ENCODE measurements at regions not wholly inside any gene's neighbourhood (a gene's known extent, or its start where the extent isn't known, plus 50 kb on each side); places are given as distances from the start of the nearest gene placed in this dataset.
"Not testable (repeated sequence)": the region's sequence is repeated elsewhere in the genome, so short reads cannot be mapped to it uniquely, and the experiment has no call there.

DNA sequence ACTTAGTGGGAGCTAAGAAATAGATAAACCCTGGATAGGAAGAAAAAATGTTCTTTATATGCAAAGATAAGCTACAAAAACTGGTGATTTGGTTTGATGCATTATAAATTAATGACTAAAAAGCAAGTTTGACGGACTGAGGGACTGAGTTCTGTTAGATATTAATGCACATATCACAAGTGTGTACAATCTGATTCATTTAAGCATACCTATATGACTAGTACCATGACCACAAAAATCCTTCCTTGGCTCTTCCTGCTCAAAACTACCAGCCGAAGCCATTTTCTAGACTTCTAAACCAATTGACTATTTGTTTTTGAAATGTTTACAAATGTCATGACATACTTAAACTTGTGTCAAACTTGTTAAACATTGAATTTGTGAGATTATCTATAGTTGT lies 374.5 kb upstream of the MON1B start:
- DNase-seq (ENCODE audit: low read depth) = no peak

DNA sequence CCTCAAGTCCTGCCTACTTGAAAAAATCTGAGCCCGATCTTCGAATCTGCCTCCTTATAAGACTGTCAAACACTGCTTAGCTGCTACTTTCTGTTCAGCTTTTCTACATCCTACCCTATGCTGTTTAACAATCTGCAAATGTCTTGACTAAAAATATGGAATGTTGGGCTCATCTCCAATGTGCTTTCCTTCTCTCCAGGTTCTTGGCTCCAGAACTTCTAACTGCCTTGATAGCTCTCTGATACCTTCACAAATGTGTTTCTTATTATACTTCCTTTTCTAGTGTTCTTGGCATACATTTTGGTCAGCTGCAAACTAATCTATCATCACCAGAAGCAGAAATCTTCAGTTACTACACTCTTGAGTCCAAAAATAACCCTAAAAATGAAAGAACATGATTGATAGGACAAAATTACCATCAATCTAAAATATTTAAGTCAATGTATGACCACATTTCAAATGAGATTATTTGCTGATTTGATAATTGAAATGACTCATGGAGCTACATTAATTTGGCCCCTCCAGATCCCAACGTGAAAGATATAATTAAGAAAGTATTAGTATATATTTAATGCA lies 372.3 kb upstream of the MON1B start:
- no peak for DNase-seq (ENCODE audit: low read depth)

DNA sequence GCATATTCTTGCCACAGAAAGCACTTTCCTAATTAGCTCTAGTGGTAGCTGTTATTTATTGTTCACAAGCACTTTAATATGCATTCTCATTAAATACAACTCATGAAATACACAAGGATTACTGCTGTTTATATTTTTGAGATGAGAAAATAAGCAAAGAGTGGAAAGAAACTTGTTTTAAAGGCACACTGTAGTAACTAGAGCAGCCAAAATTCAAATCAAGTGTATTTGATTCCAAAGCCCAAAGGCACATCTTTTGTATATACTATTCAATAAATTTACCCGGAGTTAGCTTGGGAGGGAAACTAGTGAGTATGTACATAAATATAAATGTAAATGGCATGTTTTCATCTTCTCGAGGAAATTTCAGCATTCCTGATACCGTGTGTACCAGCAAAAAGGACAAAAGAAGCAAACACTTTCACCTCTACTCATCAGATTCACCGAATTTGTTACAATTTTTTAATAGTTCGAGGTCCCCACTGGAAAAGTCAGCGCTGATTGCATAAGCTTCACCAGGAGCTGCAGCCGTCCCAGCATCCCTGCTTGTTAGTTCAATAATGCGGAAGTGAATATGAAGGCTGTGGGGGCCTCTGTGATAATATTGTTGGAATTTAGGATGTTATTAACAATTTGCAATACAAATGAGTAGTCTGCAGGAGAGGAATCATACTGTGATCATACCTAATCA lies 371.6 kb upstream of the MON1B start:
- DNase-seq (ENCODE audit: low read depth) = no peak

DNA sequence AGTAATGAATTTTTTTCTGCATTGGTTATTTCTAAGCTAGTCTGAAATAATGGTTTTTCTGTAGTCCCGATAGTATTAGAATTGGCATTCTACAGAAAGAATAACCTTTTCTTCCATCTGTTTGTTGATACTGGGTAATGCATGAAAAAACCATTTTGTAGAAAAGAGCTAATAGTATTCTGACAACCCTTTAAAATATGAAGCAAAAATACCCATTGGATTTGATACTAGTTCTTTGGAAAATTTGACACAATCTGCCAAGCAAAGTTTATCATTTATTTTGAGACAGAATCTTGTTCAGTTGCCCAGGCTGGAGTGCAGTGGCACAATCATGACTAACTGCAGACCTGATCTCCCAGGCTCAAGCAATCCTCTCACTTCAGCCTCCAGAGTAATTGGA lies 366.8 kb upstream of the MON1B start:
- DNase-seq (ENCODE audit: low read depth) = no peak

GRCh38 chr16:76824791-76825190 lies 366.2 kb upstream of the MON1B start:
- DNase-seq (ENCODE audit: low read depth) = no peak

GRCh38 chr16:76835339-76835738 lies 355.7 kb upstream of the MON1B start:
- no peak for DNase-seq (ENCODE audit: low read depth)

- DNase-seq (ENCODE audit: low read depth) = no peak
Observed at GRCh38 chr16:76835779-76836300, 355.1 kb upstream of the MON1B start.

GRCh38 chr16:76837872-76838271 lies 353.1 kb upstream of the MON1B start:
- no peak for DNase-seq (ENCODE audit: low read depth)

DNA sequence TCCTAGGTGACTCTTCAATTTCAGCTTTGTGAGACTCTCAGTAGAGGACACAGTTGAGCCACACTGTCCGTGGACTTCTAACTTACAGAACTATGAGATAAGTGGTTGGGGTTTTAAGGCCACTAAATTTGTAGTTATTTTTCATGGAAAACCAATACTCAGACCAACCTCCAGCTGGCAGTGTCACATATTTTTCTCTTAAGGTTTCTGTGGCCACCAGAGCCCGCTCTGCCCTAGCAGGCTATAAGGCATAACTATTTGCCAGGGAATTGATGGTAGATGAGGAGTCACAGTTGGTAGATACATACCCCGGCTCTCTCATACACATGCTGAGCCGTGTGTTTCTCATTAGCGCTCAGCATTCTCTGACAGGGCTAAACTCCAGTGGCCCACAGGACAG lies 336.8 kb upstream of the MON1B start:
- no peak for DNase-seq (ENCODE audit: low read depth)

DNA sequence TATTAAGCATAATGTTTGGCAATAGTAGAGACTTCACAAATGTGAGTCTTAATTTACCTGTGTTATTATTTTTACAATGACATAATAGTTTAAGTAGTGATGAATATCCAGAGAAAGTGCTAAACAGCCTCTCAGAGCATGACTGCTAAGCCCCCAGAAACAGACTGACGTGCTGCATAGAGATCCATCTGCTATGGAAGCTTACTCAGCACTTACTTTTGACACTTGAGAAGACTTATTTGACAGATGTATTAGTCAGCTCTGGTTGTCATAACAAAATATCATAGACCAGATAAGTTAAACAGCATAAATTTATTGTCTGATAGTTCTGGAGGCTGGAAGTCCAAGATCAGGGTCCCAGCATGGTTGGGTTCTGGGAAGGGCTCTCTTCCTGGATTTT lies 334.9 kb upstream of the MON1B start:
- DNase-seq (ENCODE audit: low read depth) = no peak

- no peak for DNase-seq (ENCODE audit: low read depth)
Observed at GRCh38 chr16:76857402-76857801, 333.6 kb upstream of the MON1B start.

DNA sequence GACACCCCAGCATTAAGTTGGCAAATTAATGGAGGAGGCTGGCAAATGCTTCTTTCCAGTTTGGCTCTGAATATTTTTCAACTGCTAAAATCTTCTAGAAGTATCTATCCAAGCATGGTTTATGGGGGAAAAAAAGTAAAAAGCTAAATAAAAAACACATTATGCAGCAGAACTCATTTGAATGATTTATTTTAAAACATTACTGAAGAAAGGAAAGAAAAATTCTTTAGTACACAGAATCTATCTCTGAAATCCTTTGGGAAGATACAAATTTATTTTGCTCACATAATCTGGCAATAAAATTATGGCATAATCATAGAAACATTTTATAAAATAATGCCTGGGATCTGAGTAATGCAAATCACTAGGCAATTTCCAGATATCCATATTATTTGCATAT lies 328.1 kb upstream of the MON1B start:
- no peak for DNase-seq (ENCODE audit: low read depth)

GRCh38 chr16:76866994-76867393 lies 324.0 kb upstream of the MON1B start:
- DNase-seq (ENCODE audit: low read depth) = no peak

- no peak for DNase-seq (ENCODE audit: low read depth)
Observed at GRCh38 chr16:76875898-76876297, 315.1 kb upstream of the MON1B start.

- no peak for DNase-seq (ENCODE audit: low read depth)
Observed at GRCh38 chr16:76879420-76879819, 311.6 kb upstream of the MON1B start.

DNA sequence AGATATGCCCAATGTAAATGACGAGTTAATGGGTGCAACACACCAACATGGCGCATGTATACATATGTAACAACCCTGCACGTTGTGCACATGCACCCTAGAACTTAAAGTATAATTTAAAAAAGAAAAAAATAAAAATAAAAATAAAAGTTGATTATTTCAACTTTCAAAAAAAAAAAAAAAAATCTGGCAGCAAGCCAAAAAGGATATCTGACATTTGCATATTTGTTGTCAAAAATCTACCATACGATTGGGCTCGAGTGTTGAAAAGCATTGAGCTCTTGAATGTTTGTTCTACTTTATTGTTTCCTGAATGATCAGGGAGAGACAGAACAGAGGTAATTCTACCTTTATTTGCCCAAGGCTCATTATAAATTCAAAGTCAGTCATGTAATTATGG lies 310.5 kb upstream of the MON1B start:
- DNase-seq (ENCODE audit: low read depth) = not testable (repeated sequence)

- DNase-seq (ENCODE audit: low read depth) = no peak
Observed at GRCh38 chr16:76882105-76882504, 308.9 kb upstream of the MON1B start.

GRCh38 chr16:76883076-76883475 lies 307.9 kb upstream of the MON1B start:
- DNase-seq (ENCODE audit: low read depth) = no peak

- DNase-seq (ENCODE audit: low read depth) = no peak
Observed at GRCh38 chr16:76885776-76886537, 305.0 kb upstream of the MON1B start.

- DNase-seq (ENCODE audit: low read depth) = no peak
Observed at GRCh38 chr16:76897816-76898215, 293.2 kb upstream of the MON1B start.

- DNase-seq (ENCODE audit: low read depth) = no peak
Observed at GRCh38 chr16:76899767-76900166, 291.2 kb upstream of the MON1B start.

DNA sequence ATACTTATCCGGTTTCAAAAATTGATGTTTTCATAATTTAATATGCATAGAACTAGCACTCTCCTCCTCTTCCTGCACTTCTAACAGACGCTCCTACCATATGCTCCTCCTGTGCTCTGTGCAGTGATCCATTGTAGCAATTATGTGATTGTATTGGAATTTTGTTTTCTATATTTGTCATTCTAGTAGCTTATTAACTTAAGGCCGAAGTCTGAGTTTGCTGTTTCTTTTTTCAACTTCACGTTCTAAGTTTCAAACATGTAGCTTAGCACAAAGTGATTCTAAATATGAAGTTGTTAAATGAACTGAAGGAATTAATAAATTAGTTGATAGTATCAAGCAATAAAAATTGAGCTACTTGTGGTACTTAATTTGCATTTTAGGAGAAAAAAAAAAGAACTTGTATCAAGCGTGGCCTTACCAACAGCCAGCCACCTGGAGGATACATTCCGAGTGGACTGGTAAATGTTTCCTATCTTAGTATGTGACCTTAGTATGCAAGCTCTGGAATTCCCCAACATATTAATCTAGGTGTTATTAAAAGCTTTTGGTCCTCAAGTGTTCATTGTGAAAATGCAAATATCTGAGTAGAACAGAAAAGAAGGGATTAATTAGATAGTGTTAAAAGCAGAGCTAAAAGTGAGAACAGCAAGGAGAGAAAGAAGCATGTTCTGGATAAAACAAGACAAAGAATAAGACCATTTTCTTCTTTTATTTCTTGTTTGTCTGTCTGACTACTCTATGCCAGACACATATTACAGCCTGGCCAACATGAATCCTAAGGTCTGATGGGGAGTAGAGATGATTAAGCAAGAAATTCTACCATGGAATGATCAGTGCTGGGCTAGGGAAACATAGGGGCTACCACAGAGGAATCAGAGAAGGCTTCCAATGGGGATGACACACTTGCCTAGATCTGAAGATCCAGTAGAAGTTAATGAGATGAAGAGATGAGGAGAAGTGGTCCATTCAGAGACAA lies 290.4 kb upstream of the MON1B start:
- DNase-seq (ENCODE audit: low read depth) = no peak

Data from GM04503 (cell line).